ENCODE measurements at regions not wholly inside any gene's neighbourhood (a gene's known extent, or its start where the extent isn't known, plus 50 kb on each side); places are given as distances from the start of the nearest gene placed in this dataset.
"Not testable (repeated sequence)": the region's sequence is repeated elsewhere in the genome, so short reads cannot be mapped to it uniquely, and the experiment has no call there.

GRCh38 chr7:91694351-91694841, 186.1 kb downstream of the MTERF1 start:
- no peak for DNase-seq (ENCODE audit: low spot score)
- no peak for TF ChIP-seq CTCF (IDR thresholded peaks at IDR 0.05; ENCODE audit: extremely low read depth, missing control alignments)

DNA sequence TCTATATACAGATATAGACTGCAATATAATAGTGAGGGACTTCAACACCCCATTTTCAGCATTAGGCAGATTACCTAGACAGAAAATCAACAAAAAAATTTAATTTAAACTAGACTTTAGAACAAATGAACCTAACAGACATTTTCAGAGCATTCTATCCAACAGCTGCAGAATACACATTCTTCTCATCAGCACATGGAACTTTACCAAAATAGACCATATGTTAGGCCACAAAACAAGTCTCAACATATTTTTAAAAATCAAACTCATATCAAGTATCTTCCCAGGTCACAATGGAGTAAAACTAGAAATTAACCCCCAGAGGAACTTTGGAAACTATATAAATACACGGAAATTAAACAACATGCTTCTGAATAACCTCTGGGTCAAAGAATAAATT, 169.6 kb downstream of the MTERF1 start:
- TF ChIP-seq CTCF (IDR thresholded peaks at IDR 0.05; ENCODE audit: extremely low read depth, missing control alignments), result no peak
- no peak for DNase-seq (ENCODE audit: low spot score)

DNA sequence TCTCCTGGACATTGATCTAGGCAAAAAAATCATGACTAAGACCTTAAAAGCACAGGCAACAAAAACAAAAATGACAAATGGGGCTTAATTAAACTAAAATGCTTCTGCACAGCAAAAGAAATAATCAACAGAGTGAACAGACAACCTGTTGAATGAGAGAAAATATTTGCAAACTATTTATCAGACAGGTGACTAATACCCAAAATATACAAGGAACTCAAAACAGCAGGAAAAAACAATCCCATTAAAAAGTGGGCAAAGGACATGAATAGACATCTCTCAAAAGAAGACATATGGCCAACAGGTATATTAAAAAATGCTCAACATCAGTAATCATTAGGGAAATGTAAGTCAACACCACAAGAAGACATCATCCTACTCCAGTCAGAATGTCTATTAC, 166.8 kb downstream of the MTERF1 start:
- no peak for TF ChIP-seq CTCF (IDR thresholded peaks at IDR 0.05; ENCODE audit: extremely low read depth, missing control alignments)
- DNase-seq (ENCODE audit: low spot score), result no peak

- DNase-seq (ENCODE audit: low spot score), result no peak
- no peak for TF ChIP-seq CTCF (IDR thresholded peaks at IDR 0.05; ENCODE audit: extremely low read depth, missing control alignments)
These were observed 162.6 kb downstream of the MTERF1 start for GRCh38 chr7:91717681-91718470.

GRCh38 chr7:91719008-91719407, 161.5 kb downstream of the MTERF1 start:
- DNase-seq (ENCODE audit: low spot score), result no peak
- no peak for TF ChIP-seq CTCF (IDR thresholded peaks at IDR 0.05; ENCODE audit: extremely low read depth, missing control alignments)

- no peak for TF ChIP-seq CTCF (IDR thresholded peaks at IDR 0.05; ENCODE audit: extremely low read depth, missing control alignments)
These were observed 160.1 kb downstream of the MTERF1 start for GRCh38 chr7:91720260-91720937.

DNA sequence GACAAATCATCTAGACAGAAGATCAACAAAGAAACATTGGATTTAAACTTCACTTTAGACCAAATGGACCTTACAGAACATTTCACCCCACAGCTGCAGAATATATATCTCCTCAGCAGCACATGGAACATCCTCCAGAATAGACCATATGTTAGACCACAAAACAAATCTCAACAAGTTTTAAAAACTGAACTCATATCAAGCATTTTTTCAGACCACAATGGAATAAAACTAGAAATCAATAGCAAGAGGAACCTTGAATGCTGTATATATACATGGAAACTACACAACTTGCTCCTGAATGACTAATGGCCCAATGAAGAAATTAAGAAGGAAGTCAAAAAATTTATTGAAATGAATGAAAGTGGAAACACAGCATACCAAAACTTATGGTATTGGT, 157.7 kb downstream of the MTERF1 start:
- DNase-seq (ENCODE audit: low spot score), result no peak
- no peak for TF ChIP-seq CTCF (IDR thresholded peaks at IDR 0.05; ENCODE audit: extremely low read depth, missing control alignments)

More at GRCh38 chr7:91720260-91720937, 160.1 kb downstream of the MTERF1 start:
- no peak for DNase-seq (ENCODE audit: low spot score)

DNA sequence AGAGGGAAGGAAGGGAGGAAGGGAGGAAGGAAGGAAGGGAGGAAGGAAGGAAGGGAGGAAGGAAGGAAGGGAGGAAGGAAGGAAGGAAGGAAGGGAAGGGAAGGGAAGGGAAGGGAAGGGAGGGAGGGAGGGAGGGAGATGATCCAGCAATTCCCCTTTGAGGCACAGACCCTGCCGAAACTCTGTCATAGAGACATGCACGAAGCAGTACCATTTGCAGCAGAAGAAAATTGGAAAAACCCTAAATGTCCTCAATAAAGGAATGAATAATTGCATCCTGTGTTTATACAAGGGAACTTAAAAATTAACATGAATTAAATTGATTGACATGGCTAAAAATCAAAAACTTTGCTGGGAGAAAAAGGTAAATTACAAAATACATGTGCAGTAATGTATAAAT, 151.5 kb downstream of the MTERF1 start:
- DNase-seq (ENCODE audit: low spot score), result not testable (repeated sequence)
